Psoas muscle (tissue), 7 donors: ENCODE measurements at regions not wholly inside any gene's neighbourhood (a gene's known extent, or its start where the extent isn't known, plus 50 kb on each side); places are given as distances from the start of the nearest gene placed in this dataset.

Experiments
- ATAC-seq, 4 donors: fragments of 200-7000 bp; cut with Tn5 transposase; one replicate each; pipeline ENCODE4 v1.9.1; 2020; ENCODE audit warnings: moderate library complexity in 3 of 4, mild to moderate bottlenecking in 2 of 4
- DNase-seq, 2 donors: peaks; one replicate each; pipeline ENCODE4 v3.0.0-alpha.2; 2020
- H3K27ac ChIP-seq: fragments of 200-600 bp; one replicate; pipeline ENCODE4 v1.8.0; 2022
- H3K27me3 ChIP-seq, 3 donors: fragments of 200-600 bp in 1 of 3; one replicate each; pipeline versions ENCODE4 v1.6.1 to v1.8.0; 2013 to 2022; ENCODE audit warnings: low read length in 2 of 3, mild to moderate bottlenecking in 2 of 3, moderate library complexity in 1 of 3; ENCODE audit not compliant: insufficient read depth in 3 of 3
- H3K36me3 ChIP-seq, 2 donors: fragments of 200-600 bp in 1 of 2; one replicate each; pipeline versions ENCODE4 v1.6.1 to v1.8.0; 2013 to 2022; ENCODE audit warnings: low read depth in 1 of 2, mild to moderate bottlenecking in 1 of 2, moderate library complexity in 1 of 2; ENCODE audit not compliant: insufficient read depth in 1 of 2
- H3K4me1 ChIP-seq: fragments of 200-600 bp; one replicate; pipeline ENCODE4 v1.8.0; 2022
- H3K4me3 ChIP-seq: fragments of 200-600 bp; one replicate; pipeline ENCODE4 v1.8.0; 2022; ENCODE audit warnings: mild to moderate bottlenecking
- H3K9me3 ChIP-seq: fragments of 200-600 bp; one replicate; pipeline ENCODE4 v1.8.0; 2022
- CTCF ChIP-seq: fragments of 200-600 bp; IDR thresholded peaks from one replicate; pipeline ENCODE4 v1.8.0; 2022; ENCODE audit warnings: antibody characterized with exemption
- WGBS, 3 donors: extraction: QIAGEN DNeasy Blood & Tissue Kit; methylation state at CpG; one replicate each; pipeline versions ENCODE4 v1.1.6 to v1.1.7; 2013; 5-methylcytosine and 5-hydroxymethylcytosine counted together
- intact Hi-C, 2 donors: fragments of 100-400 bp; cut with DNase I; formaldehyde crosslinking; loops; one replicate each; pipeline versions ENCODE4 v1.11.0 to v1.14.2; 2022
- donor health status: healthy with polysubstance abuse.
- donor health status: DM: no; HTN: no; CAD: no; lungs with moderate emphysema.
- donor health status: Bipolar disorder and iron deficiency.
- donor health status: healthy.
- donor health status: DM: yes; HTN: yes; CAD: no.
- donor health status: DM: no; HTN: no; CAD: no.
- donor health status: DM: yes; HTN: yes; CAD: no.

- Histone ChIP-seq H3K4me1 (no peaks in the 10 kb centered on the region), H3K4me3 (no peak overlapping the region), H3K27ac (no peak overlapping the region), H3K9me3 (no peaks in the 10 kb centered on the region), H3K36me3 (no peaks in the 10 kb centered on the region), H3K27me3 (peaks cover 0 to 2% (median 0%) of the 10 kb centered on the region in 3 donors)
- 47 to 53% (median 52%) methylated on average over 2 of the region's 2 CpGs for WGBS, 3 donors
- DNase-seq (no peak), ATAC-seq (no peak)
- no peak for TF ChIP-seq CTCF
- intact Hi-C loops: no loop called here
Observed at GRCh38 chr6:51360287-51360686, 541.6 kb downstream of the TFAP2B start.

GRCh38 chr6:51365566-51365965, 546.9 kb downstream of the TFAP2B start:
- intact Hi-C loops: no loop called here
- no peak for DNase-seq

GRCh38 chr6:51369485-51369884, 550.8 kb downstream of the TFAP2B start:
- DNase-seq (no peak), ATAC-seq (no peak)
- Histone ChIP-seq H3K27me3 (no peaks in the 10 kb centered on the region), H3K27ac (no peak overlapping the region), H3K4me3 (no peak overlapping the region), H3K4me1 (no peaks in the 10 kb centered on the region), H3K9me3 (no peaks in the 10 kb centered on the region), H3K36me3 (no peaks in the 10 kb centered on the region)
- intact Hi-C loops: no loop called here
- TF ChIP-seq CTCF: no peak
- WGBS, 3 donors: 79 to 90% (median 81%) methylated on average over 1 of the region's 1 CpG

More at GRCh38 chr6:51365566-51365965, 546.9 kb downstream of the TFAP2B start:
- H3K27me3 ChIP-seq: no peaks in the 10 kb centered on the region
- H3K36me3 ChIP-seq: no peaks in the 10 kb centered on the region
- H3K27ac ChIP-seq: no peak overlapping the region
- no peaks in the 10 kb centered on the region for H3K4me1 ChIP-seq
- no peak overlapping the region for H3K4me3 ChIP-seq
- no peak for ATAC-seq
- H3K9me3 ChIP-seq: no peaks in the 10 kb centered on the region
- no peak for TF ChIP-seq CTCF

- no peak overlapping the region for H3K4me3 ChIP-seq
- DNase-seq (no peak), ATAC-seq (no peak)
- H3K27ac ChIP-seq: no peak overlapping the region
- H3K36me3 ChIP-seq: no peaks in the 10 kb centered on the region
- intact Hi-C loops: no loop called here
- H3K9me3 ChIP-seq: no peaks in the 10 kb centered on the region
- no peak for TF ChIP-seq CTCF
- no peaks in the 10 kb centered on the region for H3K27me3 ChIP-seq
- H3K4me1 ChIP-seq: no peaks in the 10 kb centered on the region
Observed at GRCh38 chr6:51382847-51383246, 564.2 kb downstream of the TFAP2B start.

GRCh38 chr6:51384736-51385135, 566.1 kb downstream of the TFAP2B start:
- H3K36me3 ChIP-seq: no peaks in the 10 kb centered on the region
- intact Hi-C loops: no loop called here
- DNase-seq (no peak), ATAC-seq (no peak)
- H3K27ac ChIP-seq: no peak overlapping the region
- no peak overlapping the region for H3K4me3 ChIP-seq
- no peaks in the 10 kb centered on the region for H3K4me1 ChIP-seq
- no peak for TF ChIP-seq CTCF
- WGBS, 3 donors: 72 to 82% (median 78%) methylated on average over 1 of the region's 1 CpG
- H3K9me3 ChIP-seq: no peaks in the 10 kb centered on the region
- H3K27me3 ChIP-seq: no peaks in the 10 kb centered on the region
